AG04450 (cell line): ENCODE measurements at regions not wholly inside any gene's neighbourhood (a gene's known extent, or its start where the extent isn't known, plus 50 kb on each side); places are given as distances from the start of the nearest gene placed in this dataset.

Experiments used
- CTCF ChIA-PET: fragments of 300-600, 350-600 bp; formaldehyde crosslinking; extraction: SDS; loops from one replicate; lab custom pipeline; 2022; ENCODE audit warnings: antibody characterized with exemption, inconsistent platforms; lab: Charles Lee
- POLR2A ChIA-PET: fragments of 350-600 bp; formaldehyde crosslinking; extraction: SDS; loops from one replicate; lab custom pipeline; 2021; ENCODE audit warnings: antibody characterized with exemption, inconsistent platforms; lab: Yijun Ruan, JAX
- DNase-seq: peaks from one replicate; pipeline ENCODE4 v3.0.0-alpha.2; 2011; ENCODE audit warnings: low read depth, low spot score
- H3K27ac ChIP-seq: one replicate; pipeline ENCODE4 v1.5.1; 2012; ENCODE audit warnings: low read depth, low read length, control low read depth
- H3K27me3 ChIP-seq: one replicate; pipeline ENCODE4 v1.6.0; 2012; ENCODE audit warnings: low read length; ENCODE audit not compliant: control insufficient read depth, insufficient read depth
- H3K4me3 ChIP-seq: 2 replicates; pipeline ENCODE4 v1.5.1; 2011; ENCODE audit warnings: mild to moderate bottlenecking, low read depth, low read length, control low read depth
- H3K9me3 ChIP-seq: 2 replicates; pipeline ENCODE4 v1.5.1; 2012; ENCODE audit warnings: low read length; ENCODE audit not compliant: control insufficient read depth, insufficient read depth
- CTCF ChIP-seq: IDR thresholded peaks from 2 replicates; pipeline ENCODE4 v1.5.1; 2011; ENCODE audit warnings: low read depth, low read length, control low read depth, inconsistent platforms

DNA sequence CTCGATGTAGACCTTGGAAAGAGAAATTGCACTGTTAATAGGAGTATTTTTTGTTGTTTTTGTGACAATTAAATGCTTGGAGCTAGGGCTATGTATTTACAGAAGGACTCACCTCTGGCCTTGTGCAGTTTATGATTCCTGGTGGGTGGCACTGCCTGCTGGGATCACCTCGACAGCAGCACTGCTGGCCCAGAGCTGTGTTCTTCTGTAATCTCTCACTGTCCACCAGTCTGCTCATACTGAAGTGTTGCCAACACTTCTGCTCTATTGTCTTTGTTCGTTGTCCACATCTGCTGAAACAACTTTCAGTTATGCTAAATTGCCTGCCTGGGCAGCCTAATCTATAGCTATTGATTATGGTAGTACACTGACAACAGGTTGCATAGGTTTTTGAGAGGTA is 194.4 kb upstream of the ANK2 start:
- Histone ChIP-seq H3K27ac (no peak overlapping the region), H3K27me3 (no peaks in the 10 kb centered on the region), H3K9me3 (no peaks in the 10 kb centered on the region), H3K4me3 (no peak overlapping the region)
- no peak for DNase-seq
- no peak for TF ChIP-seq CTCF
- CTCF ChIA-PET, result interaction anchor here (0.8 to 1.9 kb wide), 2 partner anchors 83 to 85 kb away, joined by 4 to 7 read pairs; no protein-coding TSS in a partner anchor
- POLR2A ChIA-PET, result no interaction called here

- Histone ChIP-seq H3K9me3 (no peaks in the 10 kb centered on the region), H3K27ac (no peak overlapping the region), H3K27me3 (no peaks in the 10 kb centered on the region), H3K4me3 (no peak overlapping the region)
- no peak for TF ChIP-seq CTCF
- CTCF ChIA-PET, result no interaction called here
- POLR2A ChIA-PET, result no interaction called here
- DNase-seq, result peak; percentile 46
These were observed 192.0 kb upstream of the ANK2 start for GRCh38 chr4:112857461-112857860.

DNA sequence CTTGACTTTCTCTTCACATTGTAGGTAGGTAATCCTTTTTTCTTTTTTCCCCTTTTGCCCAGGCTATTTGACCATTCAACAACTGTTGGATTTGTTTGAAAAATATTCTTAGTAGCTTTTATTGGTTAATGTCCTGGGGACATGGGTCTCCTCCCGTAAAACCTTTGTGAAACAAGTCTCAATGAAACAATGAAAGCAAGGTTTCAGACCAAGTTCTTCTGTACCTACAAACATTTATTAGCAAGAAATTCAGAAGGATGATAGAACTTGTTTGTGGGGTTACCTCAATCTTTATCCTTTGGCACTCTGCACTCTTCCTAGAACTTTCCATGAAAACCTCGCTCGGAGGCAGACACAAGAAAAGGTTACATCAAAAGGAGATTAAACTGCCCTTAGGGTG is 190.7 kb upstream of the ANK2 start:
- no peak for TF ChIP-seq CTCF
- Histone ChIP-seq H3K27ac (no peak overlapping the region), H3K27me3 (no peaks in the 10 kb centered on the region), H3K9me3 (no peaks in the 10 kb centered on the region), H3K4me3 (no peak overlapping the region)
- ChIA-PET POLR2A (no interaction called here), CTCF (interaction anchor here (1.7 kb wide), 1 partner anchor 93 kb away, joined by 4 read pairs; no protein-coding TSS in a partner anchor)
- no peak for DNase-seq

GRCh38 chr4:112859456-112860184 is 189.8 kb upstream of the ANK2 start:
- Histone ChIP-seq H3K4me3 (no peak overlapping the region), H3K27ac (no peak overlapping the region), H3K27me3 (no peaks in the 10 kb centered on the region), H3K9me3 (no peaks in the 10 kb centered on the region)
- TF ChIP-seq CTCF, result no peak
- ChIA-PET CTCF (interaction anchor here (1.7 kb wide), 1 partner anchor 92 kb away, joined by 4 read pairs; no protein-coding TSS in a partner anchor), POLR2A (no interaction called here)
- DNase-seq, result no peak
